PC-9 (cell line): ENCODE measurements at regions not wholly inside any gene's neighbourhood (a gene's known extent, or its start where the extent isn't known, plus 50 kb on each side); places are given as distances from the start of the nearest gene placed in this dataset.

Experiments
- BruUV-seq: library from RNA; stranded (reverse); fragments of 400-500 nt; replicated peaks from 2 replicates; lab custom pipeline; 2021; lab: Mats Ljungman, UMichigan
- CTCF ChIA-PET: fragments of 300-600 bp; sonication (Branson Sonifier 250); formaldehyde crosslinking; loops from one replicate; lab custom pipeline; 2022; ENCODE audit warnings: antibody characterized with exemption; lab: Charles Lee
- POLR2A ChIA-PET: fragments of 300-600 bp; sonication (Branson Sonifier 250); formaldehyde crosslinking; loops from one replicate; lab custom pipeline; 2022; ENCODE audit warnings: antibody characterized with exemption; ENCODE audit not compliant: unreplicated experiment; lab: Charles Lee
- DNase-seq, 2 experiments: peaks; one replicate each; pipeline versions ENCODE4 v3.0.0 to v3.0.0-alpha.2; 2015 to 2022; ENCODE audit warnings: mixed read lengths in 1 of 2
- H2AFZ ChIP-seq: fragments of 200-600 bp; sonication (generic); 2 replicates; pipeline ENCODE4 v1.8.1; 2017; ENCODE audit warnings: antibody characterized with exemption
- H3F3A ChIP-seq: fragments of 200-600 bp; sonication (generic); 2 replicates; pipeline ENCODE4 v1.8.1; 2017; ENCODE audit warnings: antibody characterized with exemption, mild to moderate bottlenecking, low read depth; ENCODE audit not compliant: insufficient read depth
- H3K27ac ChIP-seq: fragments of 200-600 bp; sonication (generic); 2 replicates; pipeline ENCODE4 v1.6.1; 2016; ENCODE audit warnings: mixed run types
- H3K27me3 ChIP-seq: fragments of 200-600 bp; sonication (generic); 2 replicates; pipeline ENCODE4 v1.6.1; 2016; ENCODE audit warnings: low read depth, mixed run types; ENCODE audit not compliant: insufficient read depth
- H3K36me3 ChIP-seq: fragments of 200-600 bp; sonication (generic); 2 replicates; pipeline ENCODE4 v1.6.1; 2016; ENCODE audit warnings: low read depth, mixed run types
- H3K4me1 ChIP-seq: fragments of 200-600 bp; sonication (generic); replicated peaks from 2 replicates; pipeline ENCODE4 v1.6.1; 2016; ENCODE audit warnings: mixed run types; ENCODE audit not compliant: insufficient read depth
- H3K4me2 ChIP-seq: fragments of 200-600 bp; sonication (generic); 2 replicates; pipeline ENCODE4 v1.6.1; 2017; ENCODE audit warnings: mixed run types
- H3K4me3 ChIP-seq: fragments of 200-600 bp; sonication (generic); 2 replicates; pipeline ENCODE4 v1.6.1; 2016; ENCODE audit warnings: mixed run types
- H3K79me2 ChIP-seq: fragments of 200-600 bp; sonication (generic); 2 replicates; pipeline ENCODE4 v1.6.1; 2017; ENCODE audit warnings: low read depth, mixed run types
- H3K9me2 ChIP-seq: fragments of 200-600 bp; sonication (generic); 2 replicates; pipeline ENCODE4 v1.8.1; 2017; ENCODE audit warnings: mild to moderate bottlenecking; ENCODE audit not compliant: insufficient read depth
- H3K9me3 ChIP-seq: fragments of 200-600 bp; sonication (generic); 2 replicates; pipeline ENCODE4 v1.8.1; 2016; ENCODE audit warnings: low read depth; ENCODE audit not compliant: insufficient read depth
- H4K20me1 ChIP-seq: fragments of 200-600 bp; sonication (generic); 2 replicates; pipeline ENCODE4 v1.8.1; 2017; ENCODE audit not compliant: insufficient read depth
- CTCF ChIP-seq: fragments of 200-600 bp; sonication (generic); conservative IDR thresholded peaks from 2 replicates; pipeline ENCODE4 v1.6.1; 2017; ENCODE audit warnings: mixed run types, antibody characterized with exemption, mild to moderate bottlenecking, moderate library complexity
- EZH2 ChIP-seq: fragments of 200-600 bp; sonication (generic); IDR thresholded peaks from 2 replicates; pipeline ENCODE4 v1.8.0; 2017; ENCODE audit warnings: antibody characterized with exemption, low read depth
- intact Hi-C: fragments of 100-400 bp; cut with micrococcal nuclease; formaldehyde crosslinking; loops from one replicate; pipeline ENCODE4 v1.10.0; 2022; ENCODE audit not compliant: unreplicated experiment

- DNase-seq, result no peak
- Histone ChIP-seq H3F3A (no peaks in the 10 kb centered on the region), H3K36me3 (no peaks in the 10 kb centered on the region), H2AFZ (no peak overlapping the region), H3K27ac (no peak overlapping the region), H3K79me2 (no peaks in the 10 kb centered on the region), H3K9me2 (no peaks in the 10 kb centered on the region), H3K4me1 (no peaks in the 10 kb centered on the region), H4K20me1 (0 out of 2 replicates have a peak, but pooled peaks cover 3% of the 10 kb centered on the region), H3K4me2 (no peak overlapping the region), H3K27me3 (no peaks in the 10 kb centered on the region), H3K9me3 (no peaks in the 10 kb centered on the region; the same call in 1 of the 2 replicates), H3K4me3 (no peak overlapping the region)
- CTCF ChIA-PET, result no interaction called here
- no peak for TF ChIP-seq CTCF
- TF ChIP-seq EZH2, result no peak
- BruUV-seq, result no TSS peak
- POLR2A ChIA-PET, result interaction anchor here (0.6 kb wide), 1 partner anchor 335 kb away, joined by 4 read pairs; no protein-coding TSS in a partner anchor
- intact Hi-C loops, result no loop called here
These were observed 1180.7 kb upstream of the SLC10A2 start for GRCh38 chr13:104246955-104247354.

- BruUV-seq, result no TSS peak
- Histone ChIP-seq H4K20me1 (no peaks in the 10 kb centered on the region), H3K4me3 (no peak overlapping the region), H3K79me2 (no peaks in the 10 kb centered on the region), H3K9me3 (no peaks in the 10 kb centered on the region; the same call in 1 of the 2 replicates), H3F3A (no peaks in the 10 kb centered on the region), H3K9me2 (no peaks in the 10 kb centered on the region), H3K36me3 (no peaks in the 10 kb centered on the region), H3K4me2 (no peak overlapping the region), H2AFZ (no peak overlapping the region), H3K4me1 (no peaks in the 10 kb centered on the region), H3K27me3 (no peaks in the 10 kb centered on the region), H3K27ac (no peak overlapping the region)
- intact Hi-C loops, result no loop called here
- POLR2A ChIA-PET, result interaction anchor here (0.6 kb wide), 1 partner anchor 88 kb away, joined by 6 read pairs; no protein-coding TSS in a partner anchor
- no peak for DNase-seq
- no peak for TF ChIP-seq EZH2
- no peak for TF ChIP-seq CTCF
- CTCF ChIA-PET, result no interaction called here
These were observed 1140.3 kb upstream of the SLC10A2 start for GRCh38 chr13:104206450-104207044.

- no peaks in the 10 kb centered on the region for H3K9me2 ChIP-seq
- H2AFZ ChIP-seq, result no peak overlapping the region
- H3K4me1 ChIP-seq, result no peaks in the 10 kb centered on the region
- POLR2A ChIA-PET, result no interaction called here
- no peaks in the 10 kb centered on the region for H3F3A ChIP-seq
- H3K4me2 ChIP-seq, result no peak overlapping the region
- intact Hi-C loops, result no loop called here
- DNase-seq, result no peak
- BruUV-seq, result no TSS peak
- H3K27ac ChIP-seq, result no peak overlapping the region
- H4K20me1 ChIP-seq, result no peaks in the 10 kb centered on the region
- H3K27me3 ChIP-seq, result no peaks in the 10 kb centered on the region
- no peaks in the 10 kb centered on the region; the same call in 1 of the 2 replicates for H3K9me3 ChIP-seq
- CTCF ChIA-PET, result no interaction called here
- H3K36me3 ChIP-seq, result no peaks in the 10 kb centered on the region
- TF ChIP-seq EZH2 (no peak), CTCF (peak; percentile 50; the same call in 1 of the 2 replicates)
- no peak overlapping the region for H3K4me3 ChIP-seq
- H3K79me2 ChIP-seq, result no peaks in the 10 kb centered on the region
These were observed 1138.0 kb upstream of the SLC10A2 start for GRCh38 chr13:104204177-104204576.
